RWPE1 (cell line): ENCODE measurements at regions not wholly inside any gene's neighbourhood (a gene's known extent, or its start where the extent isn't known, plus 50 kb on each side); places are given as distances from the start of the nearest gene placed in this dataset.
A peak's percentile ranks its signal among the peaks of the same experiment; 100 is the strongest.

Experiments
- CTCF ChIA-PET: fragments of 350-600 bp; sonication (Branson Sonifier 250); formaldehyde crosslinking; extraction: SDS; loops from one replicate; lab custom pipeline; 2021; lab: Yijun Ruan, JAX
- POLR2A ChIA-PET: fragments of 400-600 bp; formaldehyde crosslinking; extraction: SDS; loops from one replicate; lab custom pipeline; 2020; ENCODE audit warnings: antibody characterized with exemption; ENCODE audit not compliant: low non-redundant PET; lab: Yijun Ruan, JAX
- DNase-seq: peaks from one replicate; pipeline ENCODE4 v3.0.0; 2012; ENCODE audit warnings: low spot score
- H3K27ac ChIP-seq: fragments of 450-650 bp; 2 replicates; pipeline ENCODE4 v1.5.1; 2017
- TF ChIP-seq, protein P1 (sequence below): fragments of 450-650 bp; conservative IDR thresholded peaks from 2 replicates; pipeline ENCODE4 v1.5.1; 2017; ENCODE audit warnings: low read depth, mild to moderate bottlenecking

- TF ChIP-seq, protein P1, sequence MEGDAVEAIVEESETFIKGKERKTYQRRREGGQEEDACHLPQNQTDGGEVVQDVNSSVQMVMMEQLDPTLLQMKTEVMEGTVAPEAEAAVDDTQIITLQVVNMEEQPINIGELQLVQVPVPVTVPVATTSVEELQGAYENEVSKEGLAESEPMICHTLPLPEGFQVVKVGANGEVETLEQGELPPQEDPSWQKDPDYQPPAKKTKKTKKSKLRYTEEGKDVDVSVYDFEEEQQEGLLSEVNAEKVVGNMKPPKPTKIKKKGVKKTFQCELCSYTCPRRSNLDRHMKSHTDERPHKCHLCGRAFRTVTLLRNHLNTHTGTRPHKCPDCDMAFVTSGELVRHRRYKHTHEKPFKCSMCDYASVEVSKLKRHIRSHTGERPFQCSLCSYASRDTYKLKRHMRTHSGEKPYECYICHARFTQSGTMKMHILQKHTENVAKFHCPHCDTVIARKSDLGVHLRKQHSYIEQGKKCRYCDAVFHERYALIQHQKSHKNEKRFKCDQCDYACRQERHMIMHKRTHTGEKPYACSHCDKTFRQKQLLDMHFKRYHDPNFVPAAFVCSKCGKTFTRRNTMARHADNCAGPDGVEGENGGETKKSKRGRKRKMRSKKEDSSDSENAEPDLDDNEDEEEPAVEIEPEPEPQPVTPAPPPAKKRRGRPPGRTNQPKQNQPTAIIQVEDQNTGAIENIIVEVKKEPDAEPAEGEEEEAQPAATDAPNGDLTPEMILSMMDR: no peak
- ChIA-PET CTCF (no interaction called here), POLR2A (no interaction called here)
Observed at GRCh38 chr18:28743115-28743514, 566.2 kb upstream of the CDH2 start.

DNA sequence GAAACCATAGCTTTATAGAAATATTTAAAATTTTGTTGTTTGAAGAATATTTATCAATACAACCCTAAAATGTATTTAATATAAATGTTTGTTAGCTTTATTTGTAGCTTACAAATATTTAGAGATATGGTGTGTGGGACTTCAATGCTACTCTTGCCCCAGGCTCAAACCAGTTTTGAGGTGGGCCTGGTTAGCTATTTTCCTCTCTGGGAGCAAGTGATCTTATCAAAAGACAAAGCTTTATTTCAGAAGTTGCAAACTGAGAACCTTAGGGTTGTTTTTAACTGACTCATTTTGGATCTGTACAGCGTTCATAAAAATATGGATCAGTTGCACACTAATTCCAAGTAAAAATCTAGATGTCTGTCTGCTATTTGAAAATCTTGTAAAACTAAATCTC lies 563.6 kb upstream of the CDH2 start:
- TF ChIP-seq, protein P1: no peak
- CTCF ChIA-PET: no interaction called here
- H3K27ac ChIP-seq: no peak overlapping the region
- POLR2A ChIA-PET: no interaction called here
- no peak for DNase-seq

More at GRCh38 chr18:28743115-28743514, 566.2 kb upstream of the CDH2 start:
- no peak for DNase-seq
- H3K27ac ChIP-seq: no peak overlapping the region

GRCh38 chr18:28736951-28737350 lies 560.0 kb upstream of the CDH2 start:
- POLR2A ChIA-PET: no interaction called here
- CTCF ChIA-PET: no interaction called here
- no peak for DNase-seq
- TF ChIP-seq, protein P1: no peak
- no peak overlapping the region for H3K27ac ChIP-seq

DNA sequence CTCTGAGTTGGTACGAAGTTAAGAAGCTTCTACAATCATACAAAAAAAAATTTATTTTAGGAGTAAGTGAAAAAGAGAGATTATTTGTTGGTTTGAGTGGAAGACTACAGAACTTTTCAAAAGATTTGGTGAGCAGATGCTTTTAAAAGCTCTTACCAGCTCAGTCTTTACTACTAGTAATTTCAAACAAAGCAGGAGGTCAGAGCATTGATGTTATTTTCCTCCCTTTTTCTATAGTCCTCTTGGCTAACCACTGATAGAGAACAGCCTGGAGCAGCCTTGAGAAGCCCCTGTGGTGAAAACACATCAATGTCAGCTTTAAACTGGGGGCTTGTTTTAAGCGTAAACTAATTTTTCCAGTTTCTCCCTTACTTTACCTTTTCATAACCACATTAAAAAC lies 559.3 kb upstream of the CDH2 start:
- no peak overlapping the region for H3K27ac ChIP-seq
- POLR2A ChIA-PET: no interaction called here
- CTCF ChIA-PET: no interaction called here

DNA sequence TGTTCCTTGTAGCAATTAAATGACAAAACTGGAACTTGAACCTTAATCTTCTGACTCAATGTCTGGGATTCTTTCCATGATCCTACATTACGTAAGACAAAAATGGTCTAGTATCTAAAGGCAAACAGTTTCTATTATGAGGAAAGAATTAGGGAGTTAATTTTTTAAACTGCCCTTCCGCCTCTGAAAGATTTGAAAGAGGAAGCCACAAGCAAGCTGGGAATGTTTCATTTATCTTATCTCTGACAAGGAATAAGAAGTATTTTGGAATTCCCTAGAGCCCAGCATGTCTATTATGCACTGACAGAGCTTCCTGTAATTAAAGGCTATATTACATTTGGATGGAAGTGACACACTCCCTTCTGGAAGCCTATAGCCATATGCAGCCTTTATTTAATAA lies 558.8 kb upstream of the CDH2 start:
- ChIA-PET POLR2A (no interaction called here), CTCF (no interaction called here)
- DNase-seq: peak; percentile 9
- TF ChIP-seq, protein P1: no peak
- no peak overlapping the region for H3K27ac ChIP-seq

More for the DNA sequence above, 559.3 kb upstream of the CDH2 start:
- TF ChIP-seq, protein P1: no peak
- no peak for DNase-seq

DNA sequence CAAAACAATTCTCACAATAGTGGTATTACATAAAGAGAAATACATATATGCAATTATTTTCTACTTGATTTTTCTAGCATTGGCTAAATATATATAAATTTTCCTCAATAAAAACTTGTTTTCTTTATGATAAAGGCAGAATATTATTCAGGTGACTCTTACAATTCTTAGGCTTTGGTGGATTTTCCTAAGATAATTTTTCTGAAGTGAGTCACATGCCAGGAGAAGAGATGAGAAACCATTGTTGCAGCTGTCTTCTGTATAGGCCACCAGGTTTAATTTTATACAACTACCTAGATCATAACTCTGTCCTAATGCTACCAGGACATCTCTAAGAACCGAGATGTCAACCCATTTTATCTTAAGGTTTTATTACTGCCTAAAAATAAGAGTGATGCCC lies 552.4 kb upstream of the CDH2 start:
- POLR2A ChIA-PET: no interaction called here

More for the DNA sequence above, 552.4 kb upstream of the CDH2 start:
- DNase-seq: peak; percentile 20
- no peak overlapping the region for H3K27ac ChIP-seq
- CTCF ChIA-PET: no interaction called here
- TF ChIP-seq, protein P1: no peak
